MM.1S (cell line): ENCODE measurements at regions not wholly inside any gene's neighbourhood (a gene's known extent, or its start where the extent isn't known, plus 50 kb on each side); places are given as distances from the start of the nearest gene placed in this dataset.

Experiments used
- DNase-seq: peaks from one replicate; pipeline ENCODE4 v3.0.0-alpha.2; 2015
- H2AFZ ChIP-seq: fragments of 300-600 bp; sonication (generic); 2 replicates; pipeline ENCODE4 v1.6.0; 2016; ENCODE audit warnings: antibody characterized with exemption, low read length
- H3F3A ChIP-seq: fragments of 300-600 bp; sonication (generic); 2 replicates; pipeline ENCODE4 v1.6.1; 2016; ENCODE audit warnings: mild to moderate bottlenecking, antibody characterized with exemption, low read length, moderate library complexity, mixed read lengths; ENCODE audit not compliant: insufficient read depth
- H3K27ac ChIP-seq: fragments of 300-600 bp; sonication (generic); 2 replicates; pipeline ENCODE4 v1.5.1; 2016; ENCODE audit warnings: mild to moderate bottlenecking, low read length
- H3K27me3 ChIP-seq: fragments of 300-600 bp; sonication (generic); replicated peaks from 2 replicates; pipeline ENCODE4 v1.6.0; 2016; ENCODE audit warnings: low read length; ENCODE audit not compliant: insufficient read depth
- H3K36me3 ChIP-seq: fragments of 300-600 bp; sonication (generic); replicated peaks from 2 replicates; pipeline ENCODE4 v1.6.1; 2016; ENCODE audit warnings: mild to moderate bottlenecking, low read length, mixed read lengths; ENCODE audit not compliant: insufficient read depth
- H3K4me1 ChIP-seq: fragments of 300-600 bp; sonication (generic); 2 replicates; pipeline ENCODE4 v1.6.1; 2016; ENCODE audit warnings: low read length, mixed read lengths
- H3K4me2 ChIP-seq: fragments of 300-600 bp; sonication (generic); 2 replicates; pipeline ENCODE4 v1.6.0; 2016; ENCODE audit warnings: low read depth, low read length
- H3K4me3 ChIP-seq: fragments of 300-600 bp; sonication (generic); 2 replicates; pipeline ENCODE4 v1.5.1; 2016; ENCODE audit warnings: low read length, mixed read lengths
- H3K79me2 ChIP-seq: fragments of 300-600 bp; sonication (generic); 2 replicates; pipeline ENCODE4 v1.6.1; 2016; ENCODE audit warnings: mixed run types, low read length, mixed read lengths
- H3K9ac ChIP-seq: fragments of 300-600 bp; sonication (generic); 2 replicates; pipeline ENCODE4 v1.6.1; 2016; ENCODE audit warnings: low read length, mixed read lengths
- H3K9me2 ChIP-seq: fragments of 300-600 bp; sonication (generic); replicated peaks from 2 replicates; pipeline ENCODE4 v1.6.1; 2016; ENCODE audit warnings: mild to moderate bottlenecking, low read length, mixed read lengths; ENCODE audit not compliant: insufficient read depth
- H3K9me3 ChIP-seq: fragments of 300-600 bp; sonication (generic); replicated peaks from 2 replicates; pipeline ENCODE4 v1.6.1; 2016; ENCODE audit warnings: mild to moderate bottlenecking, low read length, mixed read lengths; ENCODE audit not compliant: insufficient read depth
- H4K20me1 ChIP-seq: fragments of 300-600 bp; sonication (generic); 2 replicates; pipeline ENCODE4 v1.6.1; 2016; ENCODE audit warnings: mild to moderate bottlenecking, low read length, moderate library complexity, mixed read lengths; ENCODE audit not compliant: insufficient read depth
- CTCF ChIP-seq: fragments of 300-600 bp; sonication (generic); IDR thresholded peaks from 2 replicates; pipeline ENCODE4 v1.5.1; 2016; ENCODE audit warnings: antibody characterized with exemption, low read length, mixed read lengths
- EZH2 ChIP-seq: fragments of 300-600 bp; sonication (generic); optimal IDR thresholded peaks from 2 replicates; pipeline ENCODE3; 2017; ENCODE audit warnings: low read depth, mild to moderate bottlenecking, antibody characterized with exemption, low read length, mixed read lengths
- EZH2phosphoT487 ChIP-seq: fragments of 300-600 bp; sonication (generic); IDR thresholded peaks from 2 replicates; pipeline ENCODE4 v1.6.1; 2018; ENCODE audit warnings: antibody characterized with exemption, low read length

- Histone ChIP-seq H3K27me3 (no peaks in the 10 kb centered on the region), H3K4me1 (no peaks in the 10 kb centered on the region), H3K79me2 (no peaks in the 10 kb centered on the region), H3K27ac (no peak overlapping the region), H3F3A (no peaks in the 10 kb centered on the region), H3K9me2 (no peaks in the 10 kb centered on the region), H3K9me3 (no peaks in the 10 kb centered on the region), H4K20me1 (no peaks in the 10 kb centered on the region), H3K36me3 (no peaks in the 10 kb centered on the region), H3K4me2 (no peak overlapping the region), H3K4me3 (no peak overlapping the region), H3K9ac (no peak overlapping the region), H2AFZ (no peak overlapping the region)
- TF ChIP-seq EZH2 (no peak), CTCF (no peak), EZH2phosphoT487 (no peak)
- no peak for DNase-seq
Measured at GRCh38 chr2:118582058-118582457, 265.4 kb downstream of the EN1 start.

GRCh38 chr2:118580651-118581050 is 266.8 kb downstream of the EN1 start:
- H3K9me3 ChIP-seq = no peaks in the 10 kb centered on the region
- TF ChIP-seq CTCF (no peak), EZH2 (no peak), EZH2phosphoT487 (no peak)
- H4K20me1 ChIP-seq = no peaks in the 10 kb centered on the region
- H2AFZ ChIP-seq = no peak overlapping the region
- no peak overlapping the region for H3K9ac ChIP-seq
- no peaks in the 10 kb centered on the region for H3K36me3 ChIP-seq
- H3K4me3 ChIP-seq = no peak overlapping the region
- no peaks in the 10 kb centered on the region for H3F3A ChIP-seq
- H3K27ac ChIP-seq = no peak overlapping the region
- H3K4me2 ChIP-seq = no peak overlapping the region
- no peaks in the 10 kb centered on the region for H3K27me3 ChIP-seq
- H3K79me2 ChIP-seq = no peaks in the 10 kb centered on the region
- no peaks in the 10 kb centered on the region for H3K4me1 ChIP-seq
- DNase-seq = no peak
- H3K9me2 ChIP-seq = no peaks in the 10 kb centered on the region

- Histone ChIP-seq H3K4me3 (no peak overlapping the region), H3K4me2 (no peak overlapping the region), H4K20me1 (no peaks in the 10 kb centered on the region), H3K9ac (no peak overlapping the region), H3K27ac (no peak overlapping the region), H3K36me3 (no peaks in the 10 kb centered on the region), H3K79me2 (no peaks in the 10 kb centered on the region), H3K9me2 (no peaks in the 10 kb centered on the region), H3K27me3 (no peaks in the 10 kb centered on the region), H2AFZ (no peak overlapping the region), H3K9me3 (no peaks in the 10 kb centered on the region), H3F3A (no peaks in the 10 kb centered on the region), H3K4me1 (no peaks in the 10 kb centered on the region)
- TF ChIP-seq CTCF (no peak), EZH2phosphoT487 (no peak), EZH2 (no peak)
- DNase-seq = no peak
Measured at GRCh38 chr2:118580107-118580506, 267.3 kb downstream of the EN1 start.

GRCh38 chr2:118577202-118577601 is 270.2 kb downstream of the EN1 start:
- H3K9ac ChIP-seq = no peak overlapping the region
- H3K27me3 ChIP-seq = no peaks in the 10 kb centered on the region
- no peak for DNase-seq
- H3K9me3 ChIP-seq = no peaks in the 10 kb centered on the region
- H3K9me2 ChIP-seq = no peaks in the 10 kb centered on the region
- no peaks in the 10 kb centered on the region for H3K4me1 ChIP-seq
- H3K4me2 ChIP-seq = no peak overlapping the region
- H2AFZ ChIP-seq = no peak overlapping the region
- no peak overlapping the region for H3K27ac ChIP-seq
- H3K36me3 ChIP-seq = no peaks in the 10 kb centered on the region
- no peaks in the 10 kb centered on the region for H4K20me1 ChIP-seq
- no peak overlapping the region for H3K4me3 ChIP-seq
- no peaks in the 10 kb centered on the region for H3F3A ChIP-seq
- TF ChIP-seq CTCF = no peak
- no peak for TF ChIP-seq EZH2phosphoT487
- TF ChIP-seq EZH2 = no peak
- no peaks in the 10 kb centered on the region for H3K79me2 ChIP-seq
